ENCODE measurements at regions not wholly inside any gene's neighbourhood (a gene's known extent, or its start where the extent isn't known, plus 50 kb on each side); places are given as distances from the start of the nearest gene placed in this dataset.
"Not testable (repeated sequence)": the region's sequence is repeated elsewhere in the genome, so short reads cannot be mapped to it uniquely, and the experiment has no call there.

DNA sequence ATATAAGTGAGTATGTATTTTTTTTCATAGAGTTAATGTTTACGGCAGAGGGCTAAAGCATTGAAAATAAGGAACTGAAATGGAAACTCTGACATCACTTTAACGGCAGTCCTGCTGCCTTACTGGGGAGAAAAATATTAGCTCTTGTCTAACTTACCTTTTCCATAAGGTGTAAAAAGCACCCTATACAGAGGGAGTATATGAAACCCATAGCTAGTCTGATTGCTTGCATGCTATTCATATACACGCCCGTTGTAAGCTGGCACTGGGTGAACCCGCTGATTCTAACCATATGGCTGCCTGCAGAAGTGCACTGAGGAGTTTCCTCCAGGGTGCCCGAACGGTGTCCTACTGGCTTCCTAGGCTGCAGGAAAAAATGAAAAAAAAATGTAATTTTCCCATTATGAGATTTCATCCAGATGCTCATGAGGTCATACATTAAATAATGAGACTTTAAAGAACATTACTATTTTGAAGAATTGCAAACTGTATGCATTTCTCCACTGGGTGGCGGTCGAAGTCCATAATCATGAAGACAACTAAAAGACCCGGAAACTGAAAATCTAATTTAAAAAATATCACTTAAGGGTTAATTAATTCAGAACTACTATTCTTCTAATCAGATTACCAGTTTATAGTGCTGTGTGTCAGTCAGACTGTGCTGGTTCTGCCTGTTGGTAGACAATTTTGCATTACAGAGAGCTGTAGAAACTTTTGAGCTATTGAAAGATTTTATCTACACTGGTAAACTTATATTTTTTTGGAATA, 144.7 kb downstream of the ALX1 start:
- TF ChIP-seq, protein P1, sequence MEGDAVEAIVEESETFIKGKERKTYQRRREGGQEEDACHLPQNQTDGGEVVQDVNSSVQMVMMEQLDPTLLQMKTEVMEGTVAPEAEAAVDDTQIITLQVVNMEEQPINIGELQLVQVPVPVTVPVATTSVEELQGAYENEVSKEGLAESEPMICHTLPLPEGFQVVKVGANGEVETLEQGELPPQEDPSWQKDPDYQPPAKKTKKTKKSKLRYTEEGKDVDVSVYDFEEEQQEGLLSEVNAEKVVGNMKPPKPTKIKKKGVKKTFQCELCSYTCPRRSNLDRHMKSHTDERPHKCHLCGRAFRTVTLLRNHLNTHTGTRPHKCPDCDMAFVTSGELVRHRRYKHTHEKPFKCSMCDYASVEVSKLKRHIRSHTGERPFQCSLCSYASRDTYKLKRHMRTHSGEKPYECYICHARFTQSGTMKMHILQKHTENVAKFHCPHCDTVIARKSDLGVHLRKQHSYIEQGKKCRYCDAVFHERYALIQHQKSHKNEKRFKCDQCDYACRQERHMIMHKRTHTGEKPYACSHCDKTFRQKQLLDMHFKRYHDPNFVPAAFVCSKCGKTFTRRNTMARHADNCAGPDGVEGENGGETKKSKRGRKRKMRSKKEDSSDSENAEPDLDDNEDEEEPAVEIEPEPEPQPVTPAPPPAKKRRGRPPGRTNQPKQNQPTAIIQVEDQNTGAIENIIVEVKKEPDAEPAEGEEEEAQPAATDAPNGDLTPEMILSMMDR (conservative IDR thresholded peaks at IDR 0.05; ENCODE audit: low read depth, low read length) = peak; percentile 41
- DNase-seq (ENCODE audit: low read depth) = no peak
- no peak overlapping the region for H3K4me3 ChIP-seq (ENCODE audit: low read length)

DNA sequence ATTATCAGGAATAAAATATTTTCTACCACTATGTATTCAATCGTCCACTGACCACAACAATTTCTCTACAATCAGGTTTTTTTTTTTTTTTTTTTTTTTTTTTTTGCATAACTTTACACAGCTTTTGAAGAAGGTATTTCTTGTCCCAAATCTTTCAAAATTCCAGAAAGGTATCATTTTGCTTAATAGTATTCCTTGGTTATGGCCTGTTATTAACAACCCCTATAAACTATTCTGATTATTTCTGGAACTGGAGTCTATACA, 145.3 kb downstream of the ALX1 start:
- TF ChIP-seq, protein P1 (conservative IDR thresholded peaks at IDR 0.05; ENCODE audit: low read depth, low read length) = no peak
- no peak for DNase-seq (ENCODE audit: low read depth)
- H3K4me3 ChIP-seq (ENCODE audit: low read length) = no peak overlapping the region

DNA sequence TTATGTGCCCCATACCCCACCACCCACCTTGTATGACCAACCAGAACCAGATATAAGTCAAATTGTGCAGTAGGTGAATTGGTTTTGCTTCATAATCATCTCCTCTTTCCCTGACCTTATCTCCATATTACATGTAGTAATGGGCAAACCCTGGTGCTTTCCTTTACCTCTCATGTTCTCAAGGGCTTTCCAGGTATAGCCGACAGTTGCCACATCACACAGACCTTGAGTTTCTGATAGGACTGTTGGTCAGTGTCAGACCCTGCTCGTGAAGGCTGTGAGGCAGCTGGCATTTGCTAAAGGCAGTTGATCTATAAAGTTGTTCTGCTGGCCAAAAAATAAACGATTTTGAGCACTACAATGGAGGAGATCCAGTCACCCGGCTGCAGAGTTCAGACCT, 145.9 kb downstream of the ALX1 start:
- H3K4me3 ChIP-seq (ENCODE audit: low read length) = no peak overlapping the region
- no peak for DNase-seq (ENCODE audit: low read depth)
- TF ChIP-seq, protein P1 (conservative IDR thresholded peaks at IDR 0.05; ENCODE audit: low read depth, low read length) = no peak

DNA sequence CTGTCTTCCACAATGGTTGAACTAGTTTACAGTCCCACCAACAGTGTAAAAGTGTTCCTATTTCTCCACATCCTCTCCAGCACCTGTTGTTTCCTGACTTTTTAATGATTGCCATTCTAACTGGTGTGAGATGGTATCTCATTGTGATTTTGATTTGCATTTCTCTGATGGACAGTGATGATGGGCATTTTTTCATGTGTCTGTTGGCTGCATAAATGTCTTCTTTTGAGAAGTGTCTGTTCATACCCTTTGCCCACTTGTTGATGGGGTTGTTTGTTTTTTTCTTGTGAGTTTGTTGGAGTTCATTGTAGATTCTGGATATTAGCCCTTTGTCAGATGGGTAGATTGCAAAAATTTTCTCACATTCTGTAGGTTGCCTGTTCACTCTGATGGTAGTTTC, 153.1 kb downstream of the ALX1 start:
- not testable (repeated sequence) for DNase-seq (ENCODE audit: low read depth); H3K4me3 ChIP-seq (ENCODE audit: low read length)

DNA sequence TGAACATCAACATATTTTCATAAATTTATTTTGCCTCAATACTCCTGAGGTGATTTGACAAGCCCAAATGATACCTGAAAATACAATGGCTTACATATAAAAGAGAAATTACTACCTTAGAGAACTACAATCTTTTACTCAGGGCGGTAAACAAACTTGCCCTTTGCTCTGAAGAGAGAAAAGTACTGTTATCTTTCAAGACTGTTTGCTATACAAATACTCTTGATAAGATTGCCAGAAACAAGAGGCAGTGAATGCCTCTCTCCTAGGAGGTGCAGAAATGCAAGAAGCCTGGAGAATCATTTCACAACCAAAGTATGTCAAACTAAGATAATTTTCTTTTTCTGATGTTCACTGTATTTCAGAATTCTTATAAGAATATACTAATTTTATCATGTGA, 160.3 kb downstream of the ALX1 start:
- no peak for DNase-seq (ENCODE audit: low read depth)
- TF ChIP-seq, protein P1 (conservative IDR thresholded peaks at IDR 0.05; ENCODE audit: low read depth, low read length) = no peak
- H3K4me3 ChIP-seq (ENCODE audit: low read length) = no peak overlapping the region

DNA sequence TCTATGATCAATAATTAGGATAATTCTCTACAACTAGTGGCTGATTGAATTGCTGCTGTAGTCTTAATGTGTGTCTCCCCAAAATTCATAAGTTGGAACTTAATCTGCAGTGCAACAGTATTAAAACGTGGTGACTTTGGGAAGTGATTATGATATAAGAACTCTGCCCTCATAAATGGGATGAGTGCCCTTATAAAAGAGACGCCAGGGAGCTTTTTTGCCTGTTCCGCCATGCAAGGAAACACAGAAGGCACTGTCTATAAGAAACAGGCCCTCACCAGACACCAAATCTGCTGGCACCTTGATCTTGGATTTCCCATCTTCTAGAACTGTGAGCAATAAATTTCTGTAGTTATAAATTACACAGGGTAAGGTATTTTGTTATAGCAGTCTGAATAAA, 161.0 kb downstream of the ALX1 start:
- H3K4me3 ChIP-seq (ENCODE audit: low read length) = no peak overlapping the region
- TF ChIP-seq, protein P1 (conservative IDR thresholded peaks at IDR 0.05; ENCODE audit: low read depth, low read length) = no peak
- no peak for DNase-seq (ENCODE audit: low read depth)

DNA sequence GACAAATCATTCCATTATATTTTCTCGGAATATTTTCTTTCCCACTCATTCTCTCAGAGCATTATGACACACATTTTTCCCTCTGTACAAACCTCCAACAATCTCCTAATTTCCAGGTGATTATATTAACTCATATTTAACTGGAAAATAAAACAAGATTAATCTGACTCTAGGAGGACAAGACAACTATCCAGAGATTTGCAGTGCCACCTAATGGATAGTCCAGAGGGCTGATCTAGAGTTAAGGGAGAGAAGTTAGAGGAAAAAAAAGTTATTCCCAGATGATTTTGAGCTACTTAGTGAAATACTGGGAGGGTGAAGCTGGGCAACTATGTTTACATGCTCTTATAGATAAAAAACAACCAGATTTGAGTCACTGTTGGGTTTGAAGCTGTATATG, 161.7 kb downstream of the ALX1 start:
- DNase-seq (ENCODE audit: low read depth) = no peak
- H3K4me3 ChIP-seq (ENCODE audit: low read length) = no peak overlapping the region
- TF ChIP-seq, protein P1 (conservative IDR thresholded peaks at IDR 0.05; ENCODE audit: low read depth, low read length) = peak; percentile 66

All from retinal pigment epithelial cell (primary cell).